SK-N-SH (cell line): ENCODE measurements at regions not wholly inside any gene's neighbourhood (a gene's known extent, or its start where the extent isn't known, plus 50 kb on each side); places are given as distances from the start of the nearest gene placed in this dataset.

Experiments
- CHD2 ChIP-seq: fragments of 150-350 bp; IDR thresholded peaks from 2 replicates; pipeline ENCODE4 v1.6.1; 2018; ENCODE audit warnings: low read length; ENCODE audit not compliant: partially characterized antibody
- CTCF ChIP-seq: fragments of 200-600 bp; sonication (generic); IDR thresholded peaks from 2 replicates; pipeline ENCODE4 v1.6.1; 2017; ENCODE audit warnings: antibody characterized with exemption, mild to moderate bottlenecking, moderate library complexity
- ELF1 ChIP-seq: IDR thresholded peaks from 2 replicates; pipeline ENCODE4 v1.4.0; 2012
- EZH2phosphoT487 ChIP-seq: fragments of 200-600 bp; sonication (generic); IDR thresholded peaks from 2 replicates; pipeline ENCODE4 v1.6.1; 2017; ENCODE audit warnings: low read depth, mixed run types, mild to moderate bottlenecking, antibody characterized with exemption, moderate library complexity, borderline replicate concordance
- FOSL2 ChIP-seq: IDR thresholded peaks from 2 replicates; pipeline ENCODE4 v1.4.0; 2012; ENCODE audit warnings: low read depth, mild to moderate bottlenecking, moderate library complexity, borderline replicate concordance
- GABPA ChIP-seq: IDR thresholded peaks from 2 replicates; pipeline ENCODE4 v1.4.0; 2012; ENCODE audit warnings: low read depth, mild to moderate bottlenecking
- MXI1 ChIP-seq: IDR thresholded peaks from 2 replicates; pipeline ENCODE4 v1.6.1; 2012; ENCODE audit warnings: mild to moderate bottlenecking, low read depth, low read length, improper control_type of control experiment
- NFIC ChIP-seq: IDR thresholded peaks from 2 replicates; pipeline ENCODE4 v1.4.0; 2012; ENCODE audit warnings: borderline replicate concordance
- POLR2AphosphoS5 ChIP-seq: IDR thresholded peaks from 2 replicates; pipeline ENCODE4 v1.6.1; 2012; ENCODE audit warnings: low read depth, low read length
- RCOR1 ChIP-seq: fragments of 150-350 bp; IDR thresholded peaks from 2 replicates; pipeline ENCODE4 v1.6.1; 2017; ENCODE audit warnings: antibody characterized with exemption, low read length
- RXRA ChIP-seq: IDR thresholded peaks from 2 replicates; pipeline ENCODE4 v1.4.0; 2012; ENCODE audit warnings: low read depth, mild to moderate bottlenecking, borderline replicate concordance
- USF2 ChIP-seq: fragments of 150-350 bp; IDR thresholded peaks from 2 replicates; pipeline ENCODE4 v1.6.1; 2017; ENCODE audit warnings: antibody characterized with exemption, low read length, low read depth, borderline replicate concordance
- TF ChIP-seq, protein P1 (sequence below): IDR thresholded peaks from 2 replicates; pipeline ENCODE4 v1.4.0; 2012; ENCODE audit warnings: low read depth, borderline replicate concordance

GRCh38 chr14:38074754-38075153, 132.9 kb upstream of the SSTR1 start:
- no peak for TF ChIP-seq CTCF
- TF ChIP-seq, protein P1, sequence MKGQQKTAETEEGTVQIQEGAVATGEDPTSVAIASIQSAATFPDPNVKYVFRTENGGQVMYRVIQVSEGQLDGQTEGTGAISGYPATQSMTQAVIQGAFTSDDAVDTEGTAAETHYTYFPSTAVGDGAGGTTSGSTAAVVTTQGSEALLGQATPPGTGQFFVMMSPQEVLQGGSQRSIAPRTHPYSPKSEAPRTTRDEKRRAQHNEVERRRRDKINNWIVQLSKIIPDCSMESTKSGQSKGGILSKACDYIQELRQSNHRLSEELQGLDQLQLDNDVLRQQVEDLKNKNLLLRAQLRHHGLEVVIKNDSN, result no peak
- TF ChIP-seq RXRA, result no peak
- TF ChIP-seq MXI1, result no peak
- TF ChIP-seq RCOR1, result no peak
- TF ChIP-seq POLR2AphosphoS5, result no peak
- no peak for TF ChIP-seq ELF1
- no peak for TF ChIP-seq FOSL2
- no peak for TF ChIP-seq NFIC
- no peak for TF ChIP-seq USF2
- no peak for TF ChIP-seq GABPA
- no peak for TF ChIP-seq EZH2phosphoT487
- TF ChIP-seq CHD2, result no peak
